ENCODE measurements at regions not wholly inside any gene's neighbourhood (a gene's known extent, or its start where the extent isn't known, plus 50 kb on each side); places are given as distances from the start of the nearest gene placed in this dataset.
A peak's percentile ranks its signal among the peaks of the same experiment; 100 is the strongest.

DNA sequence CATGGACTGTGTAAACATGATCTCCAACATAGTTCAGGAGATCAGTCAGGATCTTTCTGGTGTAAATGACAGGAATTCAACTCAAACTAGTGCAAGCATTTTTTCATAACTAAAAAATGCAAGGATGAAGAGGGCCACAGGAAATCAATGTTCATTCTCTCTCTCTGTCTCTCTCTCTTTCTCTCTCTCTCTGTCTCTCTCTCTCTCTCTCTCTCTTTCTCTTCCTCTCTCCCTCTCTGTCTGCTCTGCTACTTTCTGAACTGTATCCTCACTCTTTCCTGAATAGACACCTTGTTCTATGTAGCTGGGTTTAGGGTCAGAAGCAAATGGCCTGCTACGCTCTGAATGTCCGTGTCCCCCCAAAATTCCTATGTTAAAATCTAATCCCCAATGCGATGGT, 240.9 kb upstream of the UBE2E2 start:
- ChIA-PET CTCF (no interaction called here), POLR2A (no interaction called here)
- Histone ChIP-seq H3K4me1 (ENCODE audit: control insufficient read depth in 2 of 2, insufficient read depth in 2 of 2, low read length in 2 of 2) (no peaks in the 10 kb centered on the region), H3K9me3 (ENCODE audit: control insufficient read depth in 2 of 3, low read length in 3 of 3) (no peaks in the 10 kb centered on the region), H3K36me3 (ENCODE audit: control insufficient read depth in 2 of 3, insufficient read depth in 3 of 3, low read length in 3 of 3) (no peaks in the 10 kb centered on the region), H3K27ac (ENCODE audit: low read depth, low read length) (no peak overlapping the region), H3K27me3 (ENCODE audit: control insufficient read depth in 2 of 2, insufficient read depth in 2 of 2, low read length in 2 of 2) (no peaks in the 10 kb centered on the region), H3K4me3 (ENCODE audit: low read length) (no peak overlapping the region)
- ATAC-seq = no peak
- intact Hi-C loops (cut with micrococcal nuclease) = no loop called here
- DNase-seq = no peak
- Mint-ChIP-seq H3K4me1 (no peaks in the 10 kb centered on the region), H3K36me3 (no peaks in the 10 kb centered on the region), H3K4me3 (no peak overlapping the region), H3K9me3 (peaks cover 0 to 2% (median 0%) of the 10 kb centered on the region in 11 donors), H3K27me3 (peaks cover 0 to 5% (median 0%) of the 10 kb centered on the region in 5 donors), H3K27ac (no peak overlapping the region)

DNA sequence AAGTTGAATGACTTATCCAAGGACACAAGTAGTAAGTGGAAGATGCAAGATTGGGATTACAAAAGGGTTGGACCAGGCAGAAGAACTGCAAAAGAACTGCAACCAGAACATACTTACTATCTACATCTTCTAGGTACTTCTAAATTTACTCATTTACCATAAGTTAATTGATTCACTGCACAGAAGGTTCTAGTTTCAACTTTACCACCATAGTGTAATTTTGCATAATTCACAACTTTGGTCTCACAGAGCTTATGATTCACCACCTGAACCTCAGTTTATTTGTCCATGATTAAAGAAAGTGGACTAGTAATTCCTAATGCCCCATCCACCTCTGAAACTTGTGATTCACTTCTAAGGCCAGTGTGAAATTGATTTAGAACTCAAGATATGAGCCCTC, 236.8 kb upstream of the UBE2E2 start:
- ChIA-PET POLR2A (no interaction called here), CTCF (no interaction called here)
- Mint-ChIP-seq H3K27me3 (peaks cover 0 to 15% (median 5%) of the 10 kb centered on the region in 5 donors), H3K27ac (no peak overlapping the region), H3K4me3 (no peak overlapping the region), H3K4me1 (no peaks in the 10 kb centered on the region), H3K36me3 (no peaks in the 10 kb centered on the region), H3K9me3 (peaks cover 0 to 2% (median 0%) of the 10 kb centered on the region in 11 donors)
- no peak for DNase-seq
- H3K27ac ChIP-seq (ENCODE audit: low read depth, low read length) = no peak overlapping the region
- H3K4me1 ChIP-seq (ENCODE audit: control insufficient read depth in 2 of 2, insufficient read depth in 2 of 2, low read length in 2 of 2) = no peaks in the 10 kb centered on the region
- intact Hi-C loops (cut with micrococcal nuclease) = no loop called here
- H3K36me3 ChIP-seq (ENCODE audit: control insufficient read depth in 2 of 3, insufficient read depth in 3 of 3, low read length in 3 of 3) = no peaks in the 10 kb centered on the region
- no peak overlapping the region for H3K4me3 ChIP-seq (ENCODE audit: low read length)
- no peak for ATAC-seq
- no peaks in the 10 kb centered on the region for H3K9me3 ChIP-seq (ENCODE audit: control insufficient read depth in 2 of 3, low read length in 3 of 3)
- H3K27me3 ChIP-seq (ENCODE audit: control insufficient read depth in 2 of 2, insufficient read depth in 2 of 2, low read length in 2 of 2) = no peaks in the 10 kb centered on the region

GRCh38 chr3:22969276-22969675, 233.9 kb upstream of the UBE2E2 start:
- Histone ChIP-seq H3K9me3 (ENCODE audit: control insufficient read depth in 2 of 3, low read length in 3 of 3) (no peaks in the 10 kb centered on the region), H3K36me3 (ENCODE audit: control insufficient read depth in 2 of 3, insufficient read depth in 3 of 3, low read length in 3 of 3) (no peaks in the 10 kb centered on the region), H3K4me3 (ENCODE audit: low read length) (no peak overlapping the region), H3K4me1 (ENCODE audit: control insufficient read depth in 2 of 2, insufficient read depth in 2 of 2, low read length in 2 of 2) (no peaks in the 10 kb centered on the region), H3K27ac (ENCODE audit: low read depth, low read length) (no peak overlapping the region), H3K27me3 (ENCODE audit: control insufficient read depth in 2 of 2, insufficient read depth in 2 of 2, low read length in 2 of 2) (no peaks in the 10 kb centered on the region)
- H3K4me3 Mint-ChIP-seq = no peak overlapping the region
- no peak overlapping the region for H3K27ac Mint-ChIP-seq
- H3K27me3 Mint-ChIP-seq = peaks cover 0 to 15% (median 6%) of the 10 kb centered on the region in 5 donors
- ATAC-seq (no peak), DNase-seq (no peak)
- intact Hi-C loops (cut with micrococcal nuclease) = no loop called here
- peaks cover 0 to 2% (median 0%) of the 10 kb centered on the region in 11 donors for H3K9me3 Mint-ChIP-seq
- H3K4me1 Mint-ChIP-seq = peaks cover 0 to 2% (median 0%) of the 10 kb centered on the region in 7 donors
- H3K36me3 Mint-ChIP-seq = no peaks in the 10 kb centered on the region
- ChIA-PET POLR2A (no interaction called here), CTCF (no interaction called here)

GRCh38 chr3:22971497-22971896, 231.6 kb upstream of the UBE2E2 start:
- POLR2A ChIA-PET = no interaction called here
- Mint-ChIP-seq H3K4me1 (peaks cover 0 to 2% (median 0%) of the 10 kb centered on the region in 7 donors), H3K9me3 (peaks cover 0 to 2% (median 0%) of the 10 kb centered on the region in 11 donors), H3K27ac (no peak overlapping the region), H3K27me3 (peaks cover 0 to 15% (median 6%) of the 10 kb centered on the region in 5 donors), H3K36me3 (no peaks in the 10 kb centered on the region), H3K4me3 (no peak overlapping the region)
- no peaks in the 10 kb centered on the region for H3K9me3 ChIP-seq (ENCODE audit: control insufficient read depth in 2 of 3, low read length in 3 of 3)
- intact Hi-C loops (cut with micrococcal nuclease) = no loop called here
- no peaks in the 10 kb centered on the region for H3K36me3 ChIP-seq (ENCODE audit: control insufficient read depth in 2 of 3, insufficient read depth in 3 of 3, low read length in 3 of 3)
- no peak for DNase-seq
- H3K27ac ChIP-seq (ENCODE audit: low read depth, low read length) = no peak overlapping the region
- no peaks in the 10 kb centered on the region for H3K27me3 ChIP-seq (ENCODE audit: control insufficient read depth in 2 of 2, insufficient read depth in 2 of 2, low read length in 2 of 2)
- no peaks in the 10 kb centered on the region for H3K4me1 ChIP-seq (ENCODE audit: control insufficient read depth in 2 of 2, insufficient read depth in 2 of 2, low read length in 2 of 2)
- CTCF ChIA-PET = no interaction called here
- H3K4me3 ChIP-seq (ENCODE audit: low read length) = no peak overlapping the region
- ATAC-seq = no peak

DNA sequence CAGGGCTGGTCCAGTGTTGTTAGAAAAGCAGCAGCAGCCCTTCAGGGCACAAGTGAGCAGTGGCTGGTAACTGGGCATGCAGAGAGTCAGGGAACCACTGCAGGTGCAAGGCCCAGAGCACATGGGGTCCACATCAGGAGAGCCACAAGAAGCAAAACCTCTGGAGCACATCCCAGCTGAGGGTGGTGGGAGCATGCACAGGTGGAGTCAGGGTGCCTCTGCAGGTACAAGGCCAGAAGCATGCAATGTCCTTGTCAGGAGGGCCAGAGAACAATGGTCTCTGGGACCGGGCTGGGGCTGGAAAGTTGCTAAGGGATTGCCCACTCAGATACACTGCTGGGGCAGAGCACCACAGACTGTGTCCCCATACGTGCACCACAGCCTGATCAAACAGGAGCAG, 226.1 kb upstream of the UBE2E2 start:
- intact Hi-C loops (cut with micrococcal nuclease) = no loop called here
- Mint-ChIP-seq H3K9me3 (no peaks in the 10 kb centered on the region), H3K27ac (no peak overlapping the region), H3K36me3 (no peaks in the 10 kb centered on the region), H3K4me1 (peaks cover 0 to 16% (median 7%) of the 10 kb centered on the region in 7 donors), H3K4me3 (no peak overlapping the region), H3K27me3 (peaks cover 0 to 4% (median 0%) of the 10 kb centered on the region in 5 donors)
- no peaks in the 10 kb centered on the region for H3K36me3 ChIP-seq (ENCODE audit: control insufficient read depth in 2 of 3, insufficient read depth in 3 of 3, low read length in 3 of 3)
- no peaks in the 10 kb centered on the region for H3K9me3 ChIP-seq (ENCODE audit: control insufficient read depth in 2 of 3, low read length in 3 of 3)
- ChIA-PET POLR2A (no interaction called here), CTCF (no interaction called here)
- peak; percentile 16 for ATAC-seq
- DNase-seq = no peak
- H3K27me3 ChIP-seq (ENCODE audit: control insufficient read depth in 2 of 2, insufficient read depth in 2 of 2, low read length in 2 of 2) = no peaks in the 10 kb centered on the region
- H3K4me3 ChIP-seq (ENCODE audit: low read length) = no peak overlapping the region
- H3K4me1 ChIP-seq (ENCODE audit: control insufficient read depth in 2 of 2, insufficient read depth in 2 of 2, low read length in 2 of 2) = no peaks in the 10 kb centered on the region
- H3K27ac ChIP-seq (ENCODE audit: low read depth, low read length) = no peak overlapping the region

GRCh38 chr3:22977650-22978289, 225.4 kb upstream of the UBE2E2 start:
- no peaks in the 10 kb centered on the region for H3K27me3 ChIP-seq (ENCODE audit: control insufficient read depth in 2 of 2, insufficient read depth in 2 of 2, low read length in 2 of 2)
- H3K4me1 Mint-ChIP-seq = peaks cover 0 to 16% (median 7%) of the 10 kb centered on the region in 7 donors
- H3K27ac ChIP-seq (ENCODE audit: low read depth, low read length) = no peak overlapping the region
- no peaks in the 10 kb centered on the region for H3K36me3 Mint-ChIP-seq
- H3K27me3 Mint-ChIP-seq = peaks cover 0 to 4% (median 0%) of the 10 kb centered on the region in 5 donors
- peak overlapping the region in 4 of 10 donors; percentile 9 to 50 (median 30) for H3K4me3 Mint-ChIP-seq
- peak; percentile 8 for ATAC-seq
- CTCF ChIA-PET = no interaction called here
- DNase-seq = no peak
- no peaks in the 10 kb centered on the region for H3K9me3 ChIP-seq (ENCODE audit: control insufficient read depth in 2 of 3, low read length in 3 of 3)
- intact Hi-C loops (cut with micrococcal nuclease) = no loop called here
- POLR2A ChIA-PET = no interaction called here
- no peaks in the 10 kb centered on the region for H3K4me1 ChIP-seq (ENCODE audit: control insufficient read depth in 2 of 2, insufficient read depth in 2 of 2, low read length in 2 of 2)
- H3K36me3 ChIP-seq (ENCODE audit: control insufficient read depth in 2 of 3, insufficient read depth in 3 of 3, low read length in 3 of 3) = no peaks in the 10 kb centered on the region
- H3K9me3 Mint-ChIP-seq = no peaks in the 10 kb centered on the region
- H3K4me3 ChIP-seq (ENCODE audit: low read length) = no peak overlapping the region
- peak overlapping the region in 2 of 9 donors; percentile 3 to 10 for H3K27ac Mint-ChIP-seq

- Histone ChIP-seq H3K36me3 (ENCODE audit: control insufficient read depth in 2 of 3, insufficient read depth in 3 of 3, low read length in 3 of 3) (no peaks in the 10 kb centered on the region), H3K27ac (ENCODE audit: low read depth, low read length) (no peak overlapping the region), H3K27me3 (ENCODE audit: control insufficient read depth in 2 of 2, insufficient read depth in 2 of 2, low read length in 2 of 2) (no peaks in the 10 kb centered on the region), H3K4me3 (ENCODE audit: low read length) (no peak overlapping the region), H3K9me3 (ENCODE audit: control insufficient read depth in 2 of 3, low read length in 3 of 3) (no peaks in the 10 kb centered on the region), H3K4me1 (ENCODE audit: control insufficient read depth in 2 of 2, insufficient read depth in 2 of 2, low read length in 2 of 2) (no peaks in the 10 kb centered on the region)
- ATAC-seq = no peak
- intact Hi-C loops (cut with micrococcal nuclease) = no loop called here
- Mint-ChIP-seq H3K4me3 (no peak overlapping the region), H3K27me3 (peaks cover 0 to 5% (median 0%) of the 10 kb centered on the region in 5 donors), H3K9me3 (peaks cover 0 to 10% (median 0%) of the 10 kb centered on the region in 11 donors), H3K27ac (no peak overlapping the region), H3K4me1 (peaks cover 0 to 16% (median 7%) of the 10 kb centered on the region in 7 donors), H3K36me3 (no peaks in the 10 kb centered on the region)
- ChIA-PET CTCF (interaction anchor here (0.7 kb wide), 1 partner anchor 16 kb away, joined by 4 read pairs; no protein-coding TSS in a partner anchor), POLR2A (no interaction called here)
- DNase-seq = no peak
Measured at GRCh38 chr3:22979581-22979980, 223.5 kb upstream of the UBE2E2 start.

All from naive thymus-derived CD4-positive, alpha-beta T cell (primary cell).